Gastroesophageal sphincter (tissue), 2 donors: ENCODE measurements at regions not wholly inside any gene's neighbourhood (a gene's known extent, or its start where the extent isn't known, plus 50 kb on each side); places are given as distances from the start of the nearest gene placed in this dataset.

Experiments used
- EP300 ChIP-seq: sonication (generic); formaldehyde crosslinking; IDR thresholded peaks from one replicate; pipeline ENCODE4 v1.6.1; 2017; ENCODE audit warnings: antibody characterized with exemption, mild to moderate bottlenecking
- POLR2A ChIP-seq, 2 donors: fragments of 450-650 bp; IDR thresholded peaks; one replicate each; pipeline ENCODE4 v1.6.1; 2017; ENCODE audit warnings: antibody characterized with exemption in 2 of 2, mild to moderate bottlenecking in 2 of 2, moderate library complexity in 1 of 2

GRCh38 chr14:50036637-50037036 lies 79.7 kb downstream of the VCPKMT start:
- TF ChIP-seq POLR2A (IDR thresholded peaks at IDR 0.05): no peak
- no peak for TF ChIP-seq EP300
